ENCODE measurements at regions not wholly inside any gene's neighbourhood (a gene's known extent, or its start where the extent isn't known, plus 50 kb on each side); places are given as distances from the start of the nearest gene placed in this dataset.
"Not testable (repeated sequence)": the region's sequence is repeated elsewhere in the genome, so short reads cannot be mapped to it uniquely, and the experiment has no call there.

- peak; percentile 36 for DNase-seq
These were observed 57.0 kb downstream of the PCDH20 start for GRCh38 chr13:61358599-61358998.

- no peak for DNase-seq
These were observed 65.3 kb downstream of the PCDH20 start for GRCh38 chr13:61350341-61350740.

- DNase-seq = no peak
These were observed 76.5 kb downstream of the PCDH20 start for GRCh38 chr13:61339054-61339621.

- no peak for DNase-seq
These were observed 99.0 kb downstream of the PCDH20 start for GRCh38 chr13:61316647-61317046.

- DNase-seq = no peak
These were observed 121.0 kb downstream of the PCDH20 start for GRCh38 chr13:61294467-61295191.

GRCh38 chr13:61286148-61286745 is 129.4 kb downstream of the PCDH20 start:
- DNase-seq = peak; percentile 39

GRCh38 chr13:61277586-61278276 is 137.9 kb downstream of the PCDH20 start:
- no peak for DNase-seq

- no peak for DNase-seq
These were observed 138.6 kb downstream of the PCDH20 start for GRCh38 chr13:61277088-61277487.

GRCh38 chr13:61276401-61276800 is 139.2 kb downstream of the PCDH20 start:
- no peak for DNase-seq

GRCh38 chr13:61275736-61276135 is 139.9 kb downstream of the PCDH20 start:
- DNase-seq = no peak

- DNase-seq = no peak
These were observed 140.4 kb downstream of the PCDH20 start for GRCh38 chr13:61275251-61275650.

GRCh38 chr13:61266896-61267295 is 148.8 kb downstream of the PCDH20 start:
- DNase-seq = not testable (repeated sequence)

- no peak for DNase-seq
These were observed 153.7 kb downstream of the PCDH20 start for GRCh38 chr13:61261746-61262472.

- no peak for DNase-seq
These were observed 157.5 kb downstream of the PCDH20 start for GRCh38 chr13:61258185-61258584.

GRCh38 chr13:61255040-61255796 is 160.4 kb downstream of the PCDH20 start:
- no peak for DNase-seq

- no peak for DNase-seq
These were observed 162.4 kb downstream of the PCDH20 start for GRCh38 chr13:61253105-61253877.

- no peak for DNase-seq
These were observed 163.4 kb downstream of the PCDH20 start for GRCh38 chr13:61252213-61252612.

- no peak for DNase-seq
These were observed 168.3 kb downstream of the PCDH20 start for GRCh38 chr13:61247149-61247936.

- DNase-seq = no peak
These were observed 169.3 kb downstream of the PCDH20 start for GRCh38 chr13:61246351-61246750.

GRCh38 chr13:61215601-61216000 is 200.0 kb downstream of the PCDH20 start:
- no peak for DNase-seq

- no peak for DNase-seq
These were observed 200.5 kb downstream of the PCDH20 start for GRCh38 chr13:61215116-61215515.
